HepG2 (cell line): ENCODE measurements at regions not wholly inside any gene's neighbourhood (a gene's known extent, or its start where the extent isn't known, plus 50 kb on each side); places are given as distances from the start of the nearest gene placed in this dataset.
"Not testable (repeated sequence)": the region's sequence is repeated elsewhere in the genome, so short reads cannot be mapped to it uniquely, and the experiment has no call there.

Experiments
- CERS6 ChIP-seq: sonication (generic); formaldehyde crosslinking; IDR thresholded peaks from 2 replicates; pipeline ENCODE4 v1.5.0; 2020; ENCODE audit warnings: missing genetic modification reagents
- E2F1 ChIP-seq: sonication (generic); formaldehyde crosslinking; IDR thresholded peaks from 2 replicates; pipeline ENCODE4 v1.5.0; 2020; ENCODE audit warnings: missing genetic modification reagents
- EED ChIP-seq: sonication (generic); formaldehyde crosslinking; IDR thresholded peaks from 2 replicates; pipeline ENCODE4 v1.5.0; 2020; ENCODE audit warnings: mild to moderate bottlenecking, missing genetic modification reagents
- HIC2 ChIP-seq: sonication (generic); formaldehyde crosslinking; IDR thresholded peaks from 2 replicates; pipeline ENCODE4 v1.9.0; 2022; ENCODE audit warnings: low read depth, missing genetic modification reagents
- NFATC3 ChIP-seq: sonication (generic); formaldehyde crosslinking; IDR thresholded peaks from 2 replicates; pipeline ENCODE4 v1.5.1; 2020; ENCODE audit warnings: mild to moderate bottlenecking, missing genetic modification reagents
- ONECUT2 ChIP-seq: sonication (generic); formaldehyde crosslinking; IDR thresholded peaks from 2 replicates; pipeline ENCODE4 v1.4.0; 2020; ENCODE audit warnings: missing genetic modification reagents
- RFXAP ChIP-seq: sonication (generic); formaldehyde crosslinking; IDR thresholded peaks from 2 replicates; pipeline ENCODE4 v1.4.0; 2020; ENCODE audit warnings: missing genetic modification reagents, borderline replicate concordance
- SIN3A ChIP-seq: IDR thresholded peaks from 2 replicates; pipeline ENCODE4 v1.6.1; 2011; ENCODE audit warnings: low read depth, mild to moderate bottlenecking, control low read depth, low read length, borderline replicate concordance
- SOX5 ChIP-seq: IDR thresholded peaks from 2 replicates; pipeline ENCODE4 v1.6.1; 2016; ENCODE audit warnings: borderline replicate concordance
- ZBTB40 ChIP-seq, 2 experiments: fragments of 450-650 bp in 1 of 2; sonication (generic) in 1 of 2; formaldehyde crosslinking in 1 of 2; IDR thresholded peaks; 2 replicates each; pipeline versions ENCODE4 v1.6.1 to v1.8.0; 2016 to 2022; ENCODE audit warnings: antibody characterized with exemption in 1 of 2, mild to moderate bottlenecking in 1 of 2, missing genetic modification reagents in 1 of 2
- ZNF547 ChIP-seq: sonication (generic); formaldehyde crosslinking; IDR thresholded peaks from 2 replicates; pipeline ENCODE4 v1.5.1; 2020; ENCODE audit warnings: mild to moderate bottlenecking, missing genetic modification reagents
- ZNF709 ChIP-seq: sonication (generic); formaldehyde crosslinking; IDR thresholded peaks from 2 replicates; pipeline ENCODE4 v1.5.0; 2020; ENCODE audit warnings: mild to moderate bottlenecking, missing genetic modification reagents
- ZNF776 ChIP-seq: sonication (generic); formaldehyde crosslinking; IDR thresholded peaks from 2 replicates; pipeline ENCODE4 v1.4.0; 2020; ENCODE audit warnings: mild to moderate bottlenecking, missing genetic modification reagents

GRCh38 chr20:25853718-25854388 lies 157.2 kb upstream of the ZNF337 start (continued):
- TF ChIP-seq ZBTB40 (IDR thresholded peaks at IDR 0.05), result not testable (repeated sequence)
- TF ChIP-seq ZBTB40 (CRISPR knock-in tag; IDR thresholded peaks at IDR 0.05), result peak; percentile 25; the same call in 1 of the 2 replicates
- TF ChIP-seq HIC2 (CRISPR knock-in tag), result 0 out of 2 replicates have a peak, but pooled peaks have one; percentile 16
- TF ChIP-seq E2F1 (CRISPR knock-in tag), result peak; percentile 39; the same call in 1 of the 2 replicates
- TF ChIP-seq EED (CRISPR knock-in tag), result peak; percentile 61; the same call in 1 of the 2 replicates
- TF ChIP-seq SOX5, result peak; percentile 8; the same call in 1 of the 2 replicates
- TF ChIP-seq SIN3A, result peak; percentile 48; the same call in 1 of the 2 replicates
- TF ChIP-seq ONECUT2, result 0 out of 2 replicates have a peak, but pooled peaks have one; percentile 40
- TF ChIP-seq ZNF709 (CRISPR knock-in tag), result peak; percentile 84
- peak; percentile 59; the same call in 1 of the 2 replicates for TF ChIP-seq CERS6
- TF ChIP-seq ZNF547, result peak; percentile 77; the same call in 1 of the 2 replicates
- TF ChIP-seq RFXAP, result peak; percentile 54; the same call in 1 of the 2 replicates
- TF ChIP-seq ZNF776 (CRISPR knock-in tag), result peak; percentile 48
- peak; percentile 97; the same call in 1 of the 2 replicates for TF ChIP-seq NFATC3 (CRISPR knock-in tag)
